A549 (cell line): ENCODE measurements at regions not wholly inside any gene's neighbourhood (a gene's known extent, or its start where the extent isn't known, plus 50 kb on each side); places are given as distances from the start of the nearest gene placed in this dataset.

Source experiments
- EHMT2 ChIP-seq: fragments of 200-600 bp; sonication (generic); IDR thresholded peaks from 2 replicates; pipeline ENCODE4 v1.6.1; 2016; ENCODE audit warnings: antibody characterized with exemption, low read depth, mild to moderate bottlenecking, moderate library complexity
- EP300 ChIP-seq, 2 experiments: fragments of >200 bp; sonication (Bioruptor Twin); formaldehyde crosslinking; IDR thresholded peaks; 2 replicates in 1 of 2; 3 replicates in 1 of 2; pipeline ENCODE4 v1.6.1; 2016 to 2017
- ESRRA ChIP-seq: fragments of 150-350 bp; IDR thresholded peaks from 2 replicates; pipeline ENCODE4 v1.6.1; 2014; ENCODE audit warnings: mild to moderate bottlenecking, low read length, borderline replicate concordance
- JUN ChIP-seq, 2 experiments: fragments of >200 bp; sonication (Bioruptor Twin); formaldehyde crosslinking; IDR thresholded peaks; 2 replicates in 1 of 2; 3 replicates in 1 of 2; pipeline ENCODE4 v1.6.1; 2016 to 2017
- JUNB ChIP-seq: fragments of >200 bp; sonication (Bioruptor Twin); formaldehyde crosslinking; IDR thresholded peaks from 2 replicates; pipeline ENCODE4 v1.6.1; 2016
- KDM5A ChIP-seq: fragments of 200-600 bp; sonication (generic); IDR thresholded peaks from 2 replicates; pipeline ENCODE4 v1.6.1; 2016; ENCODE audit warnings: antibody characterized with exemption, mild to moderate bottlenecking
- MYC ChIP-seq: IDR thresholded peaks from 2 replicates; pipeline ENCODE4 v1.6.1; 2012; ENCODE audit warnings: mild to moderate bottlenecking, inconsistent platforms, low read length, improper control_type of control experiment, borderline replicate concordance
- PHF8 ChIP-seq: fragments of 200-600 bp; sonication (generic); IDR thresholded peaks from 2 replicates; pipeline ENCODE4 v1.6.1; 2016; ENCODE audit warnings: low read depth, mild to moderate bottlenecking, antibody characterized with exemption, moderate library complexity, borderline replicate concordance
- POLR2A ChIP-seq: IDR thresholded peaks from 2 replicates; pipeline ENCODE4 v1.6.1; 2012; ENCODE audit warnings: mild to moderate bottlenecking, low read length
- POLR2AphosphoS2 ChIP-seq: conservative IDR thresholded peaks from 2 replicates; pipeline ENCODE4 v1.6.1; 2012; ENCODE audit warnings: low read length, improper control_type of control experiment, inconsistent platforms
- RAD21 ChIP-seq, 2 experiments: fragments of >200 bp in 1 of 2; sonication (Bioruptor Twin) in 1 of 2; formaldehyde crosslinking in 1 of 2; IDR thresholded peaks in 1 of 2; conservative IDR thresholded peaks in 1 of 2; 2 replicates in 1 of 2; 3 replicates in 1 of 2; pipeline ENCODE4 v1.6.1; 2012 to 2018; ENCODE audit warnings: inconsistent platforms in 1 of 2
- RFX5 ChIP-seq: fragments of 450-650 bp; IDR thresholded peaks from 2 replicates; pipeline ENCODE4 v1.7.1; 2014; ENCODE audit warnings: antibody characterized with exemption, mild to moderate bottlenecking, moderate library complexity
- TF ChIP-seq, protein P1 (sequence below): fragments of >200 bp; sonication (Bioruptor Twin); formaldehyde crosslinking; IDR thresholded peaks from 3 replicates; pipeline ENCODE4 v1.5.1; 2016
- TF ChIP-seq, protein P2 (sequence below): IDR thresholded peaks from 2 replicates; pipeline ENCODE4 v1.6.1; 2012

GRCh38 chr18:11500153-11501122, 109.0 kb upstream of the SLC35G4 start:
- no peak for TF ChIP-seq POLR2AphosphoS2
- TF ChIP-seq, protein P1, sequence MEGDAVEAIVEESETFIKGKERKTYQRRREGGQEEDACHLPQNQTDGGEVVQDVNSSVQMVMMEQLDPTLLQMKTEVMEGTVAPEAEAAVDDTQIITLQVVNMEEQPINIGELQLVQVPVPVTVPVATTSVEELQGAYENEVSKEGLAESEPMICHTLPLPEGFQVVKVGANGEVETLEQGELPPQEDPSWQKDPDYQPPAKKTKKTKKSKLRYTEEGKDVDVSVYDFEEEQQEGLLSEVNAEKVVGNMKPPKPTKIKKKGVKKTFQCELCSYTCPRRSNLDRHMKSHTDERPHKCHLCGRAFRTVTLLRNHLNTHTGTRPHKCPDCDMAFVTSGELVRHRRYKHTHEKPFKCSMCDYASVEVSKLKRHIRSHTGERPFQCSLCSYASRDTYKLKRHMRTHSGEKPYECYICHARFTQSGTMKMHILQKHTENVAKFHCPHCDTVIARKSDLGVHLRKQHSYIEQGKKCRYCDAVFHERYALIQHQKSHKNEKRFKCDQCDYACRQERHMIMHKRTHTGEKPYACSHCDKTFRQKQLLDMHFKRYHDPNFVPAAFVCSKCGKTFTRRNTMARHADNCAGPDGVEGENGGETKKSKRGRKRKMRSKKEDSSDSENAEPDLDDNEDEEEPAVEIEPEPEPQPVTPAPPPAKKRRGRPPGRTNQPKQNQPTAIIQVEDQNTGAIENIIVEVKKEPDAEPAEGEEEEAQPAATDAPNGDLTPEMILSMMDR: no peak
- no peak for TF ChIP-seq RAD21 (conservative IDR thresholded peaks at IDR 0.05 in 1 of 2, IDR thresholded peaks at IDR 0.05 in 1 of 2)
- TF ChIP-seq KDM5A: no peak
- TF ChIP-seq, protein P2, sequence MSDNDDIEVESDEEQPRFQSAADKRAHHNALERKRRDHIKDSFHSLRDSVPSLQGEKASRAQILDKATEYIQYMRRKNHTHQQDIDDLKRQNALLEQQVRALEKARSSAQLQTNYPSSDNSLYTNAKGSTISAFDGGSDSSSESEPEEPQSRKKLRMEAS: peak; percentile 39; the same call in 1 of the 2 replicates
- TF ChIP-seq JUN (IDR thresholded peaks at IDR 0.05): peak in 1 of 2 experiments; percentile 65; a peak in 2 of 5 replicates
- no peak for TF ChIP-seq POLR2A
- TF ChIP-seq MYC: no peak
- peak in 1 of 2 experiments; percentile 67; a peak in 1 of 5 replicates for TF ChIP-seq EP300 (IDR thresholded peaks at IDR 0.05)
- no peak for TF ChIP-seq PHF8
- TF ChIP-seq JUNB: peak; percentile 91
- TF ChIP-seq ESRRA: peak; percentile 96
- TF ChIP-seq EHMT2: no peak
- TF ChIP-seq RFX5: no peak
